ENCODE measurements at regions not wholly inside any gene's neighbourhood (a gene's known extent, or its start where the extent isn't known, plus 50 kb on each side); places are given as distances from the start of the nearest gene placed in this dataset.

GRCh38 chr9:28922891-28923290 is 1349.6 kb upstream of the C9orf72 start:
- DNase-seq (ENCODE audit: low spot score), result no peak

GRCh38 chr9:28923351-28923750 is 1350.1 kb upstream of the C9orf72 start:
- no peak for DNase-seq (ENCODE audit: low spot score)

- DNase-seq (ENCODE audit: low spot score), result no peak
These were observed 1351.9 kb upstream of the C9orf72 start for GRCh38 chr9:28925157-28925556.

GRCh38 chr9:28926306-28926705 is 1353.0 kb upstream of the C9orf72 start:
- DNase-seq (ENCODE audit: low spot score), result no peak

- no peak for DNase-seq (ENCODE audit: low spot score)
These were observed 1354.4 kb upstream of the C9orf72 start for GRCh38 chr9:28927691-28928090.

- no peak for DNase-seq (ENCODE audit: low spot score)
These were observed 1356.2 kb upstream of the C9orf72 start for GRCh38 chr9:28929433-28929832.

- DNase-seq (ENCODE audit: low spot score), result no peak
These were observed 1357.5 kb upstream of the C9orf72 start for GRCh38 chr9:28930766-28931165.

- no peak for DNase-seq (ENCODE audit: low spot score)
These were observed 1360.8 kb upstream of the C9orf72 start for GRCh38 chr9:28934111-28934510.

- no peak for DNase-seq (ENCODE audit: low spot score)
These were observed 1365.7 kb upstream of the C9orf72 start for GRCh38 chr9:28938981-28939380.

GRCh38 chr9:28941856-28942255 is 1368.6 kb upstream of the C9orf72 start:
- DNase-seq (ENCODE audit: low spot score), result no peak

- DNase-seq (ENCODE audit: low spot score), result no peak
These were observed 1369.7 kb upstream of the C9orf72 start for GRCh38 chr9:28942941-28943340.

- no peak for DNase-seq (ENCODE audit: low spot score)
These were observed 1373.4 kb upstream of the C9orf72 start for GRCh38 chr9:28946648-28947047.

GRCh38 chr9:28951945-28952344 is 1378.7 kb upstream of the C9orf72 start:
- no peak for DNase-seq (ENCODE audit: low spot score)

GRCh38 chr9:28956116-28956880 is 1383.0 kb upstream of the C9orf72 start:
- DNase-seq (ENCODE audit: low spot score), result no peak

- no peak for DNase-seq (ENCODE audit: low spot score)
These were observed 1387.3 kb upstream of the C9orf72 start for GRCh38 chr9:28960602-28961001.

GRCh38 chr9:28961623-28962022 is 1388.3 kb upstream of the C9orf72 start:
- no peak for DNase-seq (ENCODE audit: low spot score)

GRCh38 chr9:28967226-28967625 is 1393.9 kb upstream of the C9orf72 start:
- DNase-seq (ENCODE audit: low spot score), result no peak

- no peak for DNase-seq (ENCODE audit: low spot score)
These were observed 1397.0 kb upstream of the C9orf72 start for GRCh38 chr9:28970241-28970654.

GRCh38 chr9:28971881-28972280 is 1398.6 kb upstream of the C9orf72 start:
- DNase-seq (ENCODE audit: low spot score), result no peak

- DNase-seq (ENCODE audit: low spot score), result no peak
These were observed 1403.0 kb upstream of the C9orf72 start for GRCh38 chr9:28976250-28976649.

- DNase-seq (ENCODE audit: low spot score), result no peak
These were observed 1403.4 kb upstream of the C9orf72 start for GRCh38 chr9:28976684-28977083.

- DNase-seq (ENCODE audit: low spot score), result no peak
These were observed 1407.8 kb upstream of the C9orf72 start for GRCh38 chr9:28981129-28981528.

- no peak for DNase-seq (ENCODE audit: low spot score)
These were observed 1408.4 kb upstream of the C9orf72 start for GRCh38 chr9:28981711-28982110.

GRCh38 chr9:28984016-28984415 is 1410.7 kb upstream of the C9orf72 start:
- DNase-seq (ENCODE audit: low spot score), result no peak

All from left forelimb (tissue), 1 donor.